ENCODE measurements at regions not wholly inside any gene's neighbourhood (a gene's known extent, or its start where the extent isn't known, plus 50 kb on each side); places are given as distances from the start of the nearest gene placed in this dataset.
"Not testable (repeated sequence)": the region's sequence is repeated elsewhere in the genome, so short reads cannot be mapped to it uniquely, and the experiment has no call there.

GRCh38 chr5:110873773-110874437 lies 135.1 kb downstream of the SLC25A46 start:
- TF ChIP-seq CTCF (IDR thresholded peaks at IDR 0.05; ENCODE audit: insufficient read depth, low read depth, low read length) (no peak), EZH2 (IDR thresholded peaks at IDR 0.05; ENCODE audit: insufficient read depth, low read length) (no peak)
- Histone ChIP-seq H3K9me3 (ENCODE audit: insufficient read depth, low read depth, low read length) (no peaks in the 10 kb centered on the region), H3K4me3 (ENCODE audit: insufficient read depth, low read depth, low read length) (no peak overlapping the region), H2AFZ (ENCODE audit: low read depth, low read length) (no peak overlapping the region), H3K27ac (ENCODE audit: low read depth, low read length) (no peak overlapping the region), H3K4me2 (ENCODE audit: low read length) (no peak overlapping the region), H3K9ac (ENCODE audit: low read length) (no peak overlapping the region), H3K4me1 (ENCODE audit: insufficient read depth, low read length) (no peaks in the 10 kb centered on the region), H3K27me3 (ENCODE audit: insufficient read depth, low read length) (no peaks in the 10 kb centered on the region), H4K20me1 (ENCODE audit: insufficient read depth, low read length) (no peaks in the 10 kb centered on the region), H3K36me3 (ENCODE audit: insufficient read depth, low read length) (no peaks in the 10 kb centered on the region), H3K79me2 (ENCODE audit: insufficient read depth, low read length) (no peaks in the 10 kb centered on the region)
- DNase-seq (ENCODE audit: low read depth): no peak
- no peak for FAIRE-seq
- no peaks in the 10 kb centered on the region for H3K27me3 Mint-ChIP-seq (ENCODE audit: low read depth, unreplicated experiment)
- H3K4me1 Mint-ChIP-seq (ENCODE audit: low read depth, unreplicated experiment): no peaks in the 10 kb centered on the region
- H3K36me3 Mint-ChIP-seq (ENCODE audit: low read depth, unreplicated experiment): no peaks in the 10 kb centered on the region
- no peak overlapping the region for H3K27ac Mint-ChIP-seq (ENCODE audit: unreplicated experiment)
- H3K9me3 Mint-ChIP-seq (ENCODE audit: unreplicated experiment): no peaks in the 10 kb centered on the region
- H3K4me3 Mint-ChIP-seq (ENCODE audit: unreplicated experiment): no peak overlapping the region

- H4K20me1 ChIP-seq (ENCODE audit: insufficient read depth, low read length); H3K27me3 Mint-ChIP-seq (ENCODE audit: low read depth, unreplicated experiment); H3K27me3 ChIP-seq (ENCODE audit: insufficient read depth, low read length); H3K4me1 Mint-ChIP-seq (ENCODE audit: low read depth, unreplicated experiment); H3K4me1 ChIP-seq (ENCODE audit: insufficient read depth, low read length); H3K27ac ChIP-seq (ENCODE audit: low read depth, low read length); H3K79me2 ChIP-seq (ENCODE audit: insufficient read depth, low read length); H3K27ac Mint-ChIP-seq (ENCODE audit: unreplicated experiment); FAIRE-seq; H3K4me3 ChIP-seq (ENCODE audit: insufficient read depth, low read depth, low read length); H3K9ac ChIP-seq (ENCODE audit: low read length); H3K9me3 ChIP-seq (ENCODE audit: insufficient read depth, low read depth, low read length); H3K36me3 ChIP-seq (ENCODE audit: insufficient read depth, low read length); DNase-seq (ENCODE audit: low read depth); H3K36me3 Mint-ChIP-seq (ENCODE audit: low read depth, unreplicated experiment); H2AFZ ChIP-seq (ENCODE audit: low read depth, low read length); H3K4me2 ChIP-seq (ENCODE audit: low read length); H3K4me3 Mint-ChIP-seq (ENCODE audit: unreplicated experiment); H3K9me3 Mint-ChIP-seq (ENCODE audit: unreplicated experiment): not testable (repeated sequence)
Observed at GRCh38 chr5:110875115-110875514, 136.3 kb downstream of the SLC25A46 start.

GRCh38 chr5:110878115-110878514 lies 139.3 kb downstream of the SLC25A46 start:
- DNase-seq (ENCODE audit: low read depth): no peak
- no peak overlapping the region for H3K4me3 Mint-ChIP-seq (ENCODE audit: unreplicated experiment)
- Histone ChIP-seq H3K27ac (ENCODE audit: low read depth, low read length) (no peak overlapping the region), H3K4me2 (ENCODE audit: low read length) (no peak overlapping the region), H2AFZ (ENCODE audit: low read depth, low read length) (no peak overlapping the region), H3K36me3 (ENCODE audit: insufficient read depth, low read length) (no peaks in the 10 kb centered on the region), H3K27me3 (ENCODE audit: insufficient read depth, low read length) (no peaks in the 10 kb centered on the region), H3K4me1 (ENCODE audit: insufficient read depth, low read length) (no peaks in the 10 kb centered on the region), H3K9me3 (ENCODE audit: insufficient read depth, low read depth, low read length) (no peaks in the 10 kb centered on the region), H3K79me2 (ENCODE audit: insufficient read depth, low read length) (no peaks in the 10 kb centered on the region), H3K4me3 (ENCODE audit: insufficient read depth, low read depth, low read length) (no peak overlapping the region), H4K20me1 (ENCODE audit: insufficient read depth, low read length) (no peaks in the 10 kb centered on the region), H3K9ac (ENCODE audit: low read length) (no peak overlapping the region)
- H3K27me3 Mint-ChIP-seq (ENCODE audit: low read depth, unreplicated experiment): no peaks in the 10 kb centered on the region
- no peaks in the 10 kb centered on the region for H3K36me3 Mint-ChIP-seq (ENCODE audit: low read depth, unreplicated experiment)
- no peak overlapping the region for H3K27ac Mint-ChIP-seq (ENCODE audit: unreplicated experiment)
- H3K4me1 Mint-ChIP-seq (ENCODE audit: low read depth, unreplicated experiment): no peaks in the 10 kb centered on the region
- H3K9me3 Mint-ChIP-seq (ENCODE audit: unreplicated experiment): peaks cover 3% of the 10 kb centered on the region
- TF ChIP-seq EZH2 (IDR thresholded peaks at IDR 0.05; ENCODE audit: insufficient read depth, low read length) (no peak), CTCF (IDR thresholded peaks at IDR 0.05; ENCODE audit: insufficient read depth, low read depth, low read length) (no peak)
- FAIRE-seq: no peak

Data from astrocyte (in vitro differentiated cells and primary cell).